Natural killer cell (primary cell): ENCODE measurements at regions not wholly inside any gene's neighbourhood (a gene's known extent, or its start where the extent isn't known, plus 50 kb on each side); places are given as distances from the start of the nearest gene placed in this dataset.

Experiments
- ATAC-seq, 3 donors: fragments of 150-1000 bp in 2 of 3; fragments of 200-7000 bp in 1 of 3; cut with Tn5 transposase; 1 replicate in 1 of 3; 2 replicates in 2 of 3; pipeline ENCODE4 v1.10.0; 2021; ENCODE audit warnings: mild to moderate bottlenecking in 2 of 3, moderate library complexity in 2 of 3
- DNase-seq, 2 donors: peaks; one replicate each; pipeline versions ENCODE4 v3.0.0 to v3.0.0-alpha.2; 2013 to 2021; ENCODE audit warnings: mixed read lengths in 1 of 2
- H3K27ac ChIP-seq: one replicate; pipeline ENCODE4 v1.5.1; 2013; ENCODE audit warnings: mild to moderate bottlenecking, low read length
- H3K27me3 ChIP-seq: one replicate; pipeline ENCODE4 v1.6.1; 2013; ENCODE audit warnings: low read length; ENCODE audit not compliant: control insufficient read depth, insufficient read depth
- H3K36me3 ChIP-seq: one replicate; pipeline ENCODE4 v1.6.1; 2013; ENCODE audit warnings: low read length; ENCODE audit not compliant: control insufficient read depth, insufficient read depth
- H3K4me1 ChIP-seq: one replicate; pipeline ENCODE4 v1.6.1; 2013; ENCODE audit warnings: low read length; ENCODE audit not compliant: control insufficient read depth, insufficient read depth
- H3K4me3 ChIP-seq: one replicate; pipeline ENCODE4 v1.5.1; 2013; ENCODE audit warnings: low read length
- H3K9me3 ChIP-seq: one replicate; pipeline ENCODE4 v1.6.1; 2013; ENCODE audit warnings: low read length; ENCODE audit not compliant: control insufficient read depth, insufficient read depth
- H3K27ac Mint-ChIP-seq, 2 donors: one replicate each; pipeline ENCODE4 v1.8.0; 2022; ENCODE audit warnings: mild to moderate bottlenecking in 2 of 2, mixed read lengths in 2 of 2, moderate library complexity in 1 of 2
- H3K27me3 Mint-ChIP-seq, 2 donors: one replicate each; pipeline ENCODE4 v1.8.0; 2022; ENCODE audit warnings: low read depth in 2 of 2, mixed read lengths in 2 of 2
- H3K36me3 Mint-ChIP-seq: one replicate; pipeline ENCODE4 v1.8.0; 2022; ENCODE audit warnings: mixed read lengths
- H3K4me1 Mint-ChIP-seq, 2 donors: one replicate each; pipeline ENCODE4 v1.8.0; 2022; ENCODE audit warnings: mixed read lengths in 2 of 2
- H3K4me3 Mint-ChIP-seq: one replicate; pipeline ENCODE4 v1.8.0; 2022; ENCODE audit warnings: mild to moderate bottlenecking, moderate library complexity, mixed read lengths
- H3K9me3 Mint-ChIP-seq, 2 donors: one replicate each; pipeline ENCODE4 v1.8.0; 2022; ENCODE audit warnings: mixed read lengths in 2 of 2
- WGBS: methylation state at CpG from one replicate; pipeline ENCODE4 v1.1.7; 2013; ENCODE audit warnings: missing lambda C conversion rate; ENCODE audit not compliant: insufficient coverage; 5-methylcytosine and 5-hydroxymethylcytosine counted together
- intact Hi-C: fragments of 100-400 bp; cut with micrococcal nuclease; formaldehyde crosslinking; loops from one replicate; pipeline ENCODE4 v1.14.2; 2022
- TF ChIP-seq, protein P1 (sequence below): fragments of 200-600 bp; IDR thresholded peaks from one replicate; pipeline ENCODE4 v1.8.0; 2022; ENCODE audit warnings: antibody characterized with exemption

DNA sequence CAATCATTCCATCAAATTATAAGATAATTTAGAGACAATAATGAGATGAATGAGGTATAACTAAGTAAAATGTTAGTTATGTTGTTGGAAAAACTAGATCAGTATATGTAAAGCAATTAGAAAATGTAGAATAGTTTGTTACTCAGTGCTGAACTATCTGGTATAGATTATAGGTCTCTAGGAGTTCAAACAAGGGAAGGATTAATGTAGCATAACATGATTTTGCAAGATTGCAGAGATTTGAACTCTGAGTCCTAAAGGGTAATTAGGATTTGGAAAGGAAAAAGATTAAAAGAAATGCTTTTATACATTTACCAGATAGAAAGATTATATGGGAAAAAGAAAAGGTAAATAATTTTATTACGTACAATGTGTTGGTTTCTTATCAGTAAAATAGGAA lies 246.3 kb downstream of the KCNC2 start:
- Histone ChIP-seq H3K36me3 (no peaks in the 10 kb centered on the region), H3K4me1 (no peaks in the 10 kb centered on the region), H3K27me3 (no peaks in the 10 kb centered on the region), H3K4me3 (no peak overlapping the region), H3K27ac (no peak overlapping the region), H3K9me3 (peaks cover 3% of the 10 kb centered on the region)
- no peak overlapping the region for H3K27ac Mint-ChIP-seq
- H3K27me3 Mint-ChIP-seq, result no peaks in the 10 kb centered on the region
- H3K9me3 Mint-ChIP-seq, result peaks cover 7 to 10% of the 10 kb centered on the region in 2 donors
- H3K36me3 Mint-ChIP-seq, result peaks cover 7% of the 10 kb centered on the region
- ATAC-seq (no peak), DNase-seq (no peak)
- TF ChIP-seq, protein P1, sequence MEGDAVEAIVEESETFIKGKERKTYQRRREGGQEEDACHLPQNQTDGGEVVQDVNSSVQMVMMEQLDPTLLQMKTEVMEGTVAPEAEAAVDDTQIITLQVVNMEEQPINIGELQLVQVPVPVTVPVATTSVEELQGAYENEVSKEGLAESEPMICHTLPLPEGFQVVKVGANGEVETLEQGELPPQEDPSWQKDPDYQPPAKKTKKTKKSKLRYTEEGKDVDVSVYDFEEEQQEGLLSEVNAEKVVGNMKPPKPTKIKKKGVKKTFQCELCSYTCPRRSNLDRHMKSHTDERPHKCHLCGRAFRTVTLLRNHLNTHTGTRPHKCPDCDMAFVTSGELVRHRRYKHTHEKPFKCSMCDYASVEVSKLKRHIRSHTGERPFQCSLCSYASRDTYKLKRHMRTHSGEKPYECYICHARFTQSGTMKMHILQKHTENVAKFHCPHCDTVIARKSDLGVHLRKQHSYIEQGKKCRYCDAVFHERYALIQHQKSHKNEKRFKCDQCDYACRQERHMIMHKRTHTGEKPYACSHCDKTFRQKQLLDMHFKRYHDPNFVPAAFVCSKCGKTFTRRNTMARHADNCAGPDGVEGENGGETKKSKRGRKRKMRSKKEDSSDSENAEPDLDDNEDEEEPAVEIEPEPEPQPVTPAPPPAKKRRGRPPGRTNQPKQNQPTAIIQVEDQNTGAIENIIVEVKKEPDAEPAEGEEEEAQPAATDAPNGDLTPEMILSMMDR, result no peak
- intact Hi-C loops, result no loop called here
- H3K4me1 Mint-ChIP-seq, result no peaks in the 10 kb centered on the region
- WGBS, result no CpG with 5 or more reads among the region's 1 CpG
- H3K4me3 Mint-ChIP-seq, result no peak overlapping the region

DNA sequence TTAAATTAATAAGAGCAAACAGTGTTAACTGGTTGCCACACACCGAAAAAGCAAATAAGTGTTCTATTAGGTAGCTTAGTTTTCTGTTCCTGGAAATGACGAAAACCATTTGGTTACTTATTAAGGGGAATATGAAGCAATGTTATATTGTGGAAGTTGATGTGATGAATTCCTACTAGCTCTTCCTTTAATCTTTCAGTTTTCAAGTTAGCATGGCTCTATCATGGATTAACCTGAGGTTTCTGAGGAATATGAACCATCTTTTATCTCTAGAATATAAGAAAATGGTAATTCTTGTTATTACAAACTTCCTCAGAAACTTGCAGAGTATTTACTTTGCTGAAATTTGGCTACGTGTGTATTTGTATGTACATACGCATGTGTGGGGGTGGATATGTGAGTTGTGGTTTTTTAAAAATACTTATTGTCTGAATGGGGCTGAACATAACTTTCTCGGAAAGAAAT lies 245.7 kb downstream of the KCNC2 start:
- H3K27ac Mint-ChIP-seq, result no peak overlapping the region
- peaks cover 4% of the 10 kb centered on the region for H3K36me3 Mint-ChIP-seq
- H3K27me3 ChIP-seq, result no peaks in the 10 kb centered on the region
- peaks cover 3% of the 10 kb centered on the region for H3K9me3 ChIP-seq
- no peak overlapping the region for H3K27ac ChIP-seq
- DNase-seq (no peak), ATAC-seq (no peak)
- TF ChIP-seq, protein P1, result no peak
- H3K4me3 Mint-ChIP-seq, result no peak overlapping the region
- no peak overlapping the region for H3K4me3 ChIP-seq
- H3K4me1 ChIP-seq, result no peaks in the 10 kb centered on the region
- intact Hi-C loops, result no loop called here
- H3K9me3 Mint-ChIP-seq, result peaks cover 7 to 8% of the 10 kb centered on the region in 2 donors
- 87% methylated on average over 2 of the region's 5 CpGs for WGBS
- no peaks in the 10 kb centered on the region for H3K36me3 ChIP-seq
- H3K4me1 Mint-ChIP-seq, result no peaks in the 10 kb centered on the region
- no peaks in the 10 kb centered on the region for H3K27me3 Mint-ChIP-seq

DNA sequence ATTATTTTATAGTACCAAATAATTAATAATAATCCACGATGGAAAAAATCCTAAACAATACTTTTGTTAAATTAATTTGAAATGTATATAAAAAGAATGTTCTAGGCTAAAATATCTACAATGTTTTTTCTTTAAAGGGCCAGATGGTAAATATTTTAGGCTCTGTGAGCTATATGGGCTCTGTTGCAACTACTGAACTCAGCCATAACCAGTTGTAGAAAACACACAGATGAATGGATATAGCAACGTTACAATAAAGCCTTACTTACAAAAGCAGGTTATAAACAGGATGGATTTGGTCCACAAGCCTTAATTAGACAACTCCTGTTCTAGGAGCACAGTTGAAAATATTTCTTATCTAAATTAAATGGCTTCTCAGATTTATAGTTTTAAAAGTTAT lies 245.2 kb downstream of the KCNC2 start:
- H3K4me3 Mint-ChIP-seq, result no peak overlapping the region
- Histone ChIP-seq H3K4me3 (no peak overlapping the region), H3K27me3 (no peaks in the 10 kb centered on the region), H3K27ac (no peak overlapping the region), H3K36me3 (no peaks in the 10 kb centered on the region), H3K4me1 (no peaks in the 10 kb centered on the region), H3K9me3 (peaks cover 3% of the 10 kb centered on the region)
- no peak for ATAC-seq
- 50% methylated on average over 1 of the region's 2 CpGs for WGBS
- no peaks in the 10 kb centered on the region for H3K27me3 Mint-ChIP-seq
- intact Hi-C loops, result no loop called here
- no peaks in the 10 kb centered on the region for H3K4me1 Mint-ChIP-seq
- peaks cover 5 to 6% of the 10 kb centered on the region in 2 donors for H3K9me3 Mint-ChIP-seq
- no peak overlapping the region for H3K27ac Mint-ChIP-seq
- TF ChIP-seq, protein P1, result no peak
- DNase-seq, result no peak
- H3K36me3 Mint-ChIP-seq, result no peaks in the 10 kb centered on the region

DNA sequence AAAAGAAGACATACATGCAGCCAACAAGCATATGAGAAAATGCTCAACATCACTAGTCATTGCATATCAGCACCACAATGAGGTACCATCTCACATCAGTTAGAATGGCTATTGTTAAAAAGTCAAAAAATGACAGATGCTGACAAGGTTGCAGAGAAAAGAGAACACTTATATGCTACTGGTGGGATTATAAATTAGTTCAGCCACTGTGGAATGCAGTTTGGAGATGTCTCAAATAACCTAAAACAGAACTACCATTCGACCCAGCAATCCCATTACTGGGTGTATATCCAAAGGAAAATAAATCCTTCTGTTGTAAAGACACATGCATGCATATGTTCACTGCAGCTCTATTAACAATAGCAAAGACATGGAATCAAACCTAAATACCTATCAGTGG lies 238.4 kb downstream of the KCNC2 start:
- no peaks in the 10 kb centered on the region for H3K36me3 ChIP-seq
- H3K4me1 ChIP-seq, result no peaks in the 10 kb centered on the region
- DNase-seq (no peak), ATAC-seq (no peak)
- H3K9me3 Mint-ChIP-seq, result peaks cover 8 to 12% of the 10 kb centered on the region in 2 donors
- H3K9me3 ChIP-seq, result peaks cover 3% of the 10 kb centered on the region
- H3K27ac Mint-ChIP-seq, result no peak overlapping the region
- intact Hi-C loops, result no loop called here
- no peaks in the 10 kb centered on the region for H3K27me3 Mint-ChIP-seq
- no peak overlapping the region for H3K4me3 ChIP-seq
- H3K27me3 ChIP-seq, result no peaks in the 10 kb centered on the region
- no peaks in the 10 kb centered on the region for H3K4me1 Mint-ChIP-seq
- WGBS, result 80% methylated on average over 1 of the region's 1 CpG
- no peak overlapping the region for H3K27ac ChIP-seq
- TF ChIP-seq, protein P1, result no peak
- H3K4me3 Mint-ChIP-seq, result no peak overlapping the region
- no peaks in the 10 kb centered on the region for H3K36me3 Mint-ChIP-seq
